AG04449 (cell line): ENCODE measurements at regions not wholly inside any gene's neighbourhood (a gene's known extent, or its start where the extent isn't known, plus 50 kb on each side); places are given as distances from the start of the nearest gene placed in this dataset.

Experiments
- CTCF ChIA-PET: fragments of 350-600 bp; formaldehyde crosslinking; extraction: SDS; loops from one replicate; lab custom pipeline; 2021; ENCODE audit warnings: antibody characterized with exemption; lab: Yijun Ruan, JAX
- POLR2A ChIA-PET: fragments of 400-600, 350-600 bp; formaldehyde crosslinking; extraction: SDS; loops from one replicate; lab custom pipeline; 2020; ENCODE audit warnings: antibody characterized with exemption, inconsistent platforms; lab: Yijun Ruan, JAX
- DNase-seq: peaks from one replicate; pipeline ENCODE4 v3.0.0-alpha.2; 2010; ENCODE audit warnings: low read depth, low spot score
- H3K4me3 ChIP-seq: 2 replicates; pipeline ENCODE4 v1.5.1; 2011; ENCODE audit warnings: low read depth, mild to moderate bottlenecking, control low read depth, low read length
- TF ChIP-seq, protein P1 (sequence below): IDR thresholded peaks from one replicate; pipeline ENCODE4 v1.5.1; 2011; ENCODE audit warnings: mild to moderate bottlenecking, moderate library complexity, low read length, control low read depth, inconsistent platforms; ENCODE audit not compliant: insufficient read depth; ENCODE audit errors: missing control alignments

- CTCF ChIA-PET, result no interaction called here
- no peak overlapping the region for H3K4me3 ChIP-seq
- no peak for DNase-seq
- POLR2A ChIA-PET, result no interaction called here
- TF ChIP-seq, protein P1, sequence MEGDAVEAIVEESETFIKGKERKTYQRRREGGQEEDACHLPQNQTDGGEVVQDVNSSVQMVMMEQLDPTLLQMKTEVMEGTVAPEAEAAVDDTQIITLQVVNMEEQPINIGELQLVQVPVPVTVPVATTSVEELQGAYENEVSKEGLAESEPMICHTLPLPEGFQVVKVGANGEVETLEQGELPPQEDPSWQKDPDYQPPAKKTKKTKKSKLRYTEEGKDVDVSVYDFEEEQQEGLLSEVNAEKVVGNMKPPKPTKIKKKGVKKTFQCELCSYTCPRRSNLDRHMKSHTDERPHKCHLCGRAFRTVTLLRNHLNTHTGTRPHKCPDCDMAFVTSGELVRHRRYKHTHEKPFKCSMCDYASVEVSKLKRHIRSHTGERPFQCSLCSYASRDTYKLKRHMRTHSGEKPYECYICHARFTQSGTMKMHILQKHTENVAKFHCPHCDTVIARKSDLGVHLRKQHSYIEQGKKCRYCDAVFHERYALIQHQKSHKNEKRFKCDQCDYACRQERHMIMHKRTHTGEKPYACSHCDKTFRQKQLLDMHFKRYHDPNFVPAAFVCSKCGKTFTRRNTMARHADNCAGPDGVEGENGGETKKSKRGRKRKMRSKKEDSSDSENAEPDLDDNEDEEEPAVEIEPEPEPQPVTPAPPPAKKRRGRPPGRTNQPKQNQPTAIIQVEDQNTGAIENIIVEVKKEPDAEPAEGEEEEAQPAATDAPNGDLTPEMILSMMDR, result no peak
Measured at GRCh38 chr1:157286096-157286495, 147.9 kb upstream of the ETV3 start.

- ChIA-PET CTCF (no interaction called here), POLR2A (no interaction called here)
- no peak for DNase-seq
- TF ChIP-seq, protein P1, result no peak
- H3K4me3 ChIP-seq, result no peak overlapping the region
Measured at GRCh38 chr1:157284451-157284850, 146.3 kb upstream of the ETV3 start.

- POLR2A ChIA-PET, result no interaction called here
- no peak for DNase-seq
- TF ChIP-seq, protein P1, result no peak
- CTCF ChIA-PET, result no interaction called here
- H3K4me3 ChIP-seq, result no peak overlapping the region
Measured at GRCh38 chr1:157279802-157280140, 141.6 kb upstream of the ETV3 start.

DNA sequence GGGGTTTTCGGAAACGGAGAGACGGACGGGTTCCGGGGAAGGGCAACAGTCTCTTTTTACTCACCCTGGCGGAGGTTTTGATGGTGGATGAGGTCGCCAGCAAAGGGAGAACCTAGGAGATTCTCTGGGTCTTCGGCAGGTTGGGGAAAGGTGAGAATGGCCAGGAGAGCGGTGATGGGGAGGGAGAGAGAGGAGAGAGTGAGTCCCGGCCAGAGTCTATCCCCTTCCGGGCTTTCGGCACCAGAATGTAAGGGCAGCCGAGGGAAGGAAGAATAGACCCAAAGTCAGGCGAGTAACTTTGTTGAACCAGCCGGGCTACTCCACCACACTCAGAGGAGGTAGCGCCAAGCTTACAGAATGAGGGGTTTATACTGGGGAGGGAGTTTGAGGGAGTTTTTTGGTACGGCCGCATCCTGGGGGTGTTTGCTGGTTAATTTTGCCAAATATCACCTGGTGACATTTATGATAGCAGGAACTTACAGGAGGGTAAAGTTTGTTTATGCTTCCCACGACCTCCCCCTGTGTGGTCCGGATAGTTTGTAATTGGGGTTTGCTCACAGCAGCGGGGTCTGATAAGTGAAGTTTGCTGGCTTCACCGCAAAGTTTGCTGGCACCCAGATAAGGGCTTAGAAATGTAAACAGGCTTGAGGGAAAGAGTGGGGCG is 141.1 kb upstream of the ETV3 start:
- ChIA-PET POLR2A (no interaction called here), CTCF (no interaction called here)
- DNase-seq, result no peak
- H3K4me3 ChIP-seq, result no peak overlapping the region
- TF ChIP-seq, protein P1, result no peak

GRCh38 chr1:157278383-157279137 is 140.4 kb upstream of the ETV3 start:
- DNase-seq, result no peak
- CTCF ChIA-PET, result no interaction called here
- no peak overlapping the region for H3K4me3 ChIP-seq
- TF ChIP-seq, protein P1, result no peak
- POLR2A ChIA-PET, result no interaction called here

GRCh38 chr1:157277913-157278312 is 139.7 kb upstream of the ETV3 start:
- ChIA-PET POLR2A (no interaction called here), CTCF (no interaction called here)
- TF ChIP-seq, protein P1, result no peak
- DNase-seq, result no peak
- no peak overlapping the region for H3K4me3 ChIP-seq
